H1 (cell line): ENCODE measurements at regions not wholly inside any gene's neighbourhood (a gene's known extent, or its start where the extent isn't known, plus 50 kb on each side); places are given as distances from the start of the nearest gene placed in this dataset.
"Not testable (repeated sequence)": the region's sequence is repeated elsewhere in the genome, so short reads cannot be mapped to it uniquely, and the experiment has no call there.

Experiments used
- CTCF ChIA-PET: fragments of 300-600 bp; sonication (Branson Sonifier 250); formaldehyde crosslinking; loops from one replicate; lab custom pipeline; 2021; ENCODE audit not compliant: partially characterized antibody; lab: Charles Lee
- POLR2A ChIA-PET: fragments of 300-600 bp; sonication (Branson Sonifier 250); formaldehyde crosslinking; loops from one replicate; lab custom pipeline; 2021; ENCODE audit warnings: inconsistent platforms; ENCODE audit not compliant: partially characterized antibody; lab: Charles Lee
- DNase-seq, 2 experiments: peaks; one replicate each; pipeline versions ENCODE4 v3.0.0 to v3.0.0-alpha.2; 2010 to 2022; ENCODE audit warnings: low spot score in 2 of 2, low read depth in 1 of 2, mixed read lengths in 1 of 2
- FAIRE-seq: peaks from 2 replicates; lab custom pipeline; 2011; peaks lifted over from hg19 to GRCh38; lab: Jason Lieb, UNC
- H2AFZ ChIP-seq: 2 replicates; pipeline ENCODE4 v1.8.1; 2012; ENCODE audit warnings: low read length, inconsistent platforms
- H2AK5ac ChIP-seq: 2 replicates; pipeline ENCODE4 v1.6.1; 2013; ENCODE audit warnings: low read depth, low read length
- H2BK120ac ChIP-seq: replicated peaks from 2 replicates; pipeline ENCODE3; 2013; ENCODE audit warnings: low read depth, low read length, inconsistent platforms
- H2BK12ac ChIP-seq: 2 replicates; pipeline ENCODE4 v1.6.1; 2013; ENCODE audit warnings: low read depth, low read length
- H2BK15ac ChIP-seq: 2 replicates; pipeline ENCODE4 v1.6.1; 2013; ENCODE audit warnings: low read length
- H2BK20ac ChIP-seq: 2 replicates; pipeline ENCODE4 v1.6.1; 2013; ENCODE audit warnings: low read length
- H2BK5ac ChIP-seq: 2 replicates; pipeline ENCODE4 v1.6.1; 2013; ENCODE audit warnings: low read depth, low read length
- H3K14ac ChIP-seq: 2 replicates; pipeline ENCODE4 v1.6.1; 2013; ENCODE audit warnings: inconsistent platforms; ENCODE audit not compliant: insufficient read length
- H3K18ac ChIP-seq: 2 replicates; pipeline ENCODE4 v1.6.1; 2013; ENCODE audit warnings: low read length; ENCODE audit errors: extremely low read depth
- H3K23ac ChIP-seq: 2 replicates; pipeline ENCODE4 v1.6.1; 2013; ENCODE audit warnings: inconsistent platforms; ENCODE audit not compliant: insufficient read length
- H3K23me2 ChIP-seq: 2 replicates; pipeline ENCODE4 v1.6.1; 2013; ENCODE audit warnings: low read depth, low read length
- H3K27ac ChIP-seq: 2 replicates; pipeline ENCODE4 v1.6.1; 2011; ENCODE audit warnings: low read depth, low read length, inconsistent platforms
- H3K27me3 ChIP-seq, 4 experiments: replicated peaks in 1 of 4; 1 replicate in 1 of 4; 2 replicates in 3 of 4; pipeline versions ENCODE4 v1.6.1 to v1.8.1; 2011 to 2013; ENCODE audit warnings: low read length in 3 of 4, mild to moderate bottlenecking in 3 of 4, inconsistent platforms in 2 of 4, mixed read lengths in 2 of 4, moderate library complexity in 1 of 4; ENCODE audit not compliant: control insufficient read depth in 3 of 4, insufficient read depth in 3 of 4; ENCODE audit errors: extremely low read depth in 1 of 4
- H3K36me3 ChIP-seq, 4 experiments: 2 replicates each; pipeline versions ENCODE4 v1.6.1 to v1.8.1; 2011 to 2013; ENCODE audit warnings: mild to moderate bottlenecking in 4 of 4, low read length in 3 of 4, moderate library complexity in 2 of 4, control low read depth in 1 of 4, inconsistent platforms in 1 of 4; ENCODE audit not compliant: insufficient read depth in 4 of 4, control insufficient read depth in 2 of 4
- H3K4ac ChIP-seq: replicated peaks from 2 replicates; pipeline ENCODE3; 2013; ENCODE audit warnings: low read length, low read depth, mixed read lengths, inconsistent platforms; ENCODE audit not compliant: insufficient read length
- H3K4me1 ChIP-seq, 4 experiments: replicated peaks in 1 of 4; 1 replicate in 1 of 4; 2 replicates in 3 of 4; pipeline versions ENCODE4 v1.6.1 to v1.8.1; 2011 to 2013; ENCODE audit warnings: low read length in 3 of 4, inconsistent platforms in 2 of 4, mixed read lengths in 1 of 4; ENCODE audit not compliant: insufficient read depth in 4 of 4, control insufficient read depth in 3 of 4
- H3K4me2 ChIP-seq, 2 experiments: 2 replicates each; pipeline versions ENCODE4 v1.6.1 to v1.8.1; 2011 to 2013; ENCODE audit warnings: low read depth in 2 of 2, low read length in 2 of 2, control low read depth in 1 of 2, inconsistent platforms in 1 of 2, mild to moderate bottlenecking in 1 of 2; ENCODE audit not compliant: insufficient read depth in 1 of 2
- H3K4me3 ChIP-seq, 4 experiments: fragments of 200-600, 300-600 bp in 1 of 4; sonication (generic), shearing (Covaris generic), sonication (Bioruptor Twin) in 1 of 4; 2 replicates each; pipeline versions ENCODE4 v1.5.1 to v1.8.1; 2011 to 2016; ENCODE audit warnings: low read length in 4 of 4, low read depth in 3 of 4, control low read depth in 2 of 4, inconsistent platforms in 2 of 4, mild to moderate bottlenecking in 2 of 4, mixed read lengths in 1 of 4, moderate library complexity in 1 of 4; ENCODE audit not compliant: insufficient read depth in 2 of 4; ENCODE audit errors: extremely low read depth in 1 of 4
- H3K56ac ChIP-seq: replicated peaks from 2 replicates; pipeline ENCODE3; 2013; ENCODE audit warnings: low read depth, mild to moderate bottlenecking, mixed read lengths, low read length, inconsistent platforms; ENCODE audit not compliant: insufficient read length
- H3K79me1 ChIP-seq: 2 replicates; pipeline ENCODE4 v1.6.1; 2013; ENCODE audit warnings: low read depth, low read length, control low read depth
- H3K79me2 ChIP-seq, 2 experiments: 2 replicates each; pipeline versions ENCODE4 v1.6.1 to v1.8.1; 2012 to 2013; ENCODE audit warnings: low read length in 2 of 2, mild to moderate bottlenecking in 2 of 2, inconsistent platforms in 1 of 2; ENCODE audit not compliant: insufficient read depth in 2 of 2, control insufficient read depth in 1 of 2
- H3K9ac ChIP-seq, 4 experiments: replicated peaks in 1 of 4; 1 replicate in 1 of 4; 2 replicates in 3 of 4; pipeline versions ENCODE4 v1.6.1 to v1.8.1; 2011 to 2013; ENCODE audit warnings: low read depth in 3 of 4, low read length in 3 of 4, control low read depth in 2 of 4, mild to moderate bottlenecking in 2 of 4, moderate library complexity in 2 of 4, inconsistent platforms in 1 of 4; ENCODE audit errors: extremely low read depth in 1 of 4
- H3K9me3 ChIP-seq, 2 experiments: 2 replicates each; pipeline versions ENCODE4 v1.6.1 to v1.8.1; 2012 to 2013; ENCODE audit warnings: mild to moderate bottlenecking in 2 of 2, moderate library complexity in 2 of 2, control low read depth in 1 of 2, inconsistent platforms in 1 of 2, low read depth in 1 of 2, low read length in 1 of 2, mixed read lengths in 1 of 2; ENCODE audit not compliant: insufficient read depth in 2 of 2
- H4K20me1 ChIP-seq, 2 experiments: replicated peaks in 1 of 2; 2 replicates each; pipeline versions ENCODE3 to v1.8.1; 2011 to 2013; ENCODE audit warnings: inconsistent platforms in 2 of 2, low read length in 2 of 2, mild to moderate bottlenecking in 1 of 2; ENCODE audit not compliant: insufficient read depth in 2 of 2, control insufficient read depth in 1 of 2
- H4K5ac ChIP-seq: 2 replicates; pipeline ENCODE4 v1.6.1; 2013; ENCODE audit warnings: low read length, low read depth, mixed read lengths, inconsistent platforms; ENCODE audit not compliant: insufficient read length
- H4K8ac ChIP-seq: 2 replicates; pipeline ENCODE4 v1.8.0; 2013; ENCODE audit warnings: mild to moderate bottlenecking, moderate library complexity, low read length, inconsistent platforms; ENCODE audit not compliant: insufficient read depth; ENCODE audit errors: extremely low read depth
- H4K91ac ChIP-seq: replicated peaks from 2 replicates; pipeline ENCODE3; 2013; ENCODE audit warnings: low read length, mixed read lengths, inconsistent platforms; ENCODE audit not compliant: insufficient read length
- WGBS, 2 experiments: shearing (Covaris generic) in 1 of 2; methylation state at CpG; one replicate each; pipeline versions ENCODE4 v1.1.6 to v1.1.7; 2013 to 2015; ENCODE audit warnings: low lambda C conversion rate in 2 of 2, mixed read lengths in 2 of 2, inconsistent platforms in 1 of 2, low coverage in 1 of 2, missing lambda C conversion rate in 1 of 2; ENCODE audit not compliant: insufficient replicate concordance in 2 of 2, insufficient coverage in 1 of 2, insufficient read length in 1 of 2; ENCODE audit errors: extremely low coverage in 1 of 2, missing lambda C conversion rate in 1 of 2; 5-methylcytosine and 5-hydroxymethylcytosine counted together

GRCh38 chr16:21390634-21391033 lies 112.5 kb upstream of the CRYM start:
- not testable (repeated sequence) for H3K27ac ChIP-seq, H3K4me2 ChIP-seq

GRCh38 chr16:21389860-21390259 lies 111.8 kb upstream of the CRYM start:
- 60% methylated on average over 1 of the region's 7 CpGs; no CpG with 5 or more reads in 1 of the 2 experiments for WGBS, 2 experiments
- H2BK5ac ChIP-seq, FAIRE-seq: not testable (repeated sequence)

More at GRCh38 chr16:21390634-21391033, 112.5 kb upstream of the CRYM start:
- H2BK120ac ChIP-seq, H4K5ac ChIP-seq, H3K9ac ChIP-seq, H4K20me1 ChIP-seq, FAIRE-seq, H3K18ac ChIP-seq, H3K23me2 ChIP-seq, H2BK5ac ChIP-seq, H3K56ac ChIP-seq, H4K91ac ChIP-seq, DNase-seq, H2AFZ ChIP-seq, H2BK12ac ChIP-seq, POLR2A ChIA-PET, CTCF ChIA-PET, H2BK15ac ChIP-seq, H2BK20ac ChIP-seq, H3K4me3 ChIP-seq, H3K4me1 ChIP-seq, H3K14ac ChIP-seq, H3K79me1 ChIP-seq, H4K8ac ChIP-seq, H3K9me3 ChIP-seq, H3K23ac ChIP-seq, H3K79me2 ChIP-seq, H3K27me3 ChIP-seq, H3K36me3 ChIP-seq, H3K4ac ChIP-seq, H2AK5ac ChIP-seq: not testable (repeated sequence)
- no CpG with 5 or more reads among the region's 3 CpGs for WGBS, 2 experiments

More at GRCh38 chr16:21389860-21390259, 111.8 kb upstream of the CRYM start:
- H4K20me1 ChIP-seq, H4K5ac ChIP-seq, H3K36me3 ChIP-seq, H3K9ac ChIP-seq, H3K27ac ChIP-seq, H2BK20ac ChIP-seq, H3K18ac ChIP-seq, H4K91ac ChIP-seq, H2BK12ac ChIP-seq, H3K23ac ChIP-seq, POLR2A ChIA-PET, H3K56ac ChIP-seq, H3K4me1 ChIP-seq, H3K4me2 ChIP-seq, H3K27me3 ChIP-seq, H2BK120ac ChIP-seq, H3K4ac ChIP-seq, H3K23me2 ChIP-seq, H3K79me1 ChIP-seq, H2BK15ac ChIP-seq, H3K79me2 ChIP-seq, H2AK5ac ChIP-seq, H3K9me3 ChIP-seq, H3K4me3 ChIP-seq, CTCF ChIA-PET, H2AFZ ChIP-seq, H3K14ac ChIP-seq, H4K8ac ChIP-seq: not testable (repeated sequence)
- DNase-seq, result peak in 1 of 2 experiments; percentile 67
